ENCODE measurements at regions not wholly inside any gene's neighbourhood (a gene's known extent, or its start where the extent isn't known, plus 50 kb on each side); places are given as distances from the start of the nearest gene placed in this dataset.
A peak's percentile ranks its signal among the peaks of the same experiment; 100 is the strongest.

GRCh38 chrX:120732879-120733278 lies 103.0 kb upstream of the C1GALT1C1 start:
- Histone ChIP-seq H3K36me3 (replicated peaks in 1 of 2; ENCODE audit: control insufficient read depth in 1 of 2, insufficient read depth in 2 of 2, low read length in 1 of 2) (no peaks in the 10 kb centered on the region), H3K79me2 (ENCODE audit: insufficient read depth) (no peaks in the 10 kb centered on the region), H3K4me2 (no peak overlapping the region), H3K9me3 (no peaks in the 10 kb centered on the region), H3K27me3 (ENCODE audit: insufficient read depth) (no peaks in the 10 kb centered on the region), H3K27ac (ENCODE audit: low read depth in 2 of 2, low read length in 1 of 2) (peak overlapping the region in 1 of 2 experiments; percentile 97; a peak in 1 of 4 replicates), H3K4me3 (ENCODE audit: low read depth in 2 of 2, low read length in 1 of 2) (no peak overlapping the region), H3K4me1 (ENCODE audit: control insufficient read depth in 1 of 2, insufficient read depth in 2 of 2, low read depth in 1 of 2, low read length in 1 of 2) (peaks cover 0 to 8% of the 10 kb centered on the region in 2 experiments; a peak in 1 of 4 replicates), H3K9ac (no peak overlapping the region), H4K20me1 (ENCODE audit: insufficient read depth) (no peaks in the 10 kb centered on the region), H3F3A (replicated peaks; ENCODE audit: insufficient read depth) (peaks cover 8% of the 10 kb centered on the region), H2AFZ (ENCODE audit: low read depth) (no peak overlapping the region), H3K9me2 (no peaks in the 10 kb centered on the region)
- DNase-seq = no peak
- WGBS (ENCODE audit: low lambda C conversion rate) = 41% methylated on average over 21 of the region's 33 CpGs
- TF ChIP-seq EZH2phosphoT487 (IDR thresholded peaks at IDR 0.05; ENCODE audit: borderline replicate concordance, low read depth) = no peak
- TF ChIP-seq POLR2AphosphoS5 (IDR thresholded peaks at IDR 0.05; ENCODE audit: low read depth, low read length) = no peak
- no peak for TF ChIP-seq YY1 (IDR thresholded peaks at IDR 0.05; ENCODE audit: low read depth)
- no peak for TF ChIP-seq MEF2A (IDR thresholded peaks at IDR 0.05; ENCODE audit: borderline replicate concordance, low read depth)
- no peak for TF ChIP-seq NFIC (IDR thresholded peaks at IDR 0.05; ENCODE audit: borderline replicate concordance)
- no peak for TF ChIP-seq MAX (IDR thresholded peaks at IDR 0.05; ENCODE audit: low read depth)
- TF ChIP-seq RCOR1 (IDR thresholded peaks at IDR 0.05; ENCODE audit: low read length) = no peak
- no peak for TF ChIP-seq CHD2 (IDR thresholded peaks at IDR 0.05; ENCODE audit: low read length, partially characterized antibody)
- TF ChIP-seq FOXM1 (IDR thresholded peaks at IDR 0.05; ENCODE audit: low read depth) = no peak
- no peak for TF ChIP-seq NRF1 (IDR thresholded peaks at IDR 0.05; ENCODE audit: low read depth, low read length)
- no peak for TF ChIP-seq FOSL2 (IDR thresholded peaks at IDR 0.05; ENCODE audit: borderline replicate concordance, low read depth)
- TF ChIP-seq PBX3 (IDR thresholded peaks at IDR 0.05) = no peak
- no peak for TF ChIP-seq RXRA (IDR thresholded peaks at IDR 0.05; ENCODE audit: borderline replicate concordance, low read depth)
- no peak for TF ChIP-seq RAD21 (IDR thresholded peaks at IDR 0.05; ENCODE audit: low read length)
- POLR2A ChIA-PET = no interaction called here
- CTCF ChIA-PET = no interaction called here

GRCh38 chrX:120732461-120732860 lies 102.6 kb upstream of the C1GALT1C1 start:
- Histone ChIP-seq H4K20me1 (ENCODE audit: insufficient read depth) (no peaks in the 10 kb centered on the region), H3K4me2 (no peak overlapping the region), H3K79me2 (ENCODE audit: insufficient read depth) (no peaks in the 10 kb centered on the region), H3K9ac (no peak overlapping the region), H3K36me3 (replicated peaks in 1 of 2; ENCODE audit: control insufficient read depth in 1 of 2, insufficient read depth in 2 of 2, low read length in 1 of 2) (no peaks in the 10 kb centered on the region), H3F3A (replicated peaks; ENCODE audit: insufficient read depth) (peaks cover 8% of the 10 kb centered on the region), H3K27ac (ENCODE audit: low read depth in 2 of 2, low read length in 1 of 2) (peak overlapping the region in 1 of 2 experiments; percentile 6; a peak in 1 of 4 replicates), H3K9me2 (no peaks in the 10 kb centered on the region), H3K27me3 (ENCODE audit: insufficient read depth) (no peaks in the 10 kb centered on the region), H3K4me1 (ENCODE audit: control insufficient read depth in 1 of 2, insufficient read depth in 2 of 2, low read depth in 1 of 2, low read length in 1 of 2) (peaks cover 0 to 6% of the 10 kb centered on the region in 2 experiments; a peak in 1 of 4 replicates), H3K9me3 (no peaks in the 10 kb centered on the region), H3K4me3 (ENCODE audit: low read depth in 2 of 2, low read length in 1 of 2) (no peak overlapping the region), H2AFZ (ENCODE audit: low read depth) (no peak overlapping the region)
- ChIA-PET CTCF (no interaction called here), POLR2A (no interaction called here)
- no peak for TF ChIP-seq RFX5 (IDR thresholded peaks at IDR 0.05; ENCODE audit: low read length)
- TF ChIP-seq ELF1 (IDR thresholded peaks at IDR 0.05) = no peak
- TF ChIP-seq MAX (IDR thresholded peaks at IDR 0.05; ENCODE audit: low read depth) = no peak
- TF ChIP-seq JUND (IDR thresholded peaks at IDR 0.05) = no peak
- no peak for TF ChIP-seq RAD21 (IDR thresholded peaks at IDR 0.05; ENCODE audit: low read length)
- no peak for TF ChIP-seq RXRA (IDR thresholded peaks at IDR 0.05; ENCODE audit: borderline replicate concordance, low read depth)
- no peak for TF ChIP-seq USF1 (IDR thresholded peaks at IDR 0.05; ENCODE audit: borderline replicate concordance, low read depth)
- no peak for TF ChIP-seq EZH2phosphoT487 (IDR thresholded peaks at IDR 0.05; ENCODE audit: borderline replicate concordance, low read depth)
- no peak for TF ChIP-seq USF2 (IDR thresholded peaks at IDR 0.05; ENCODE audit: borderline replicate concordance, low read depth, low read length)
- no peak for TF ChIP-seq FOXM1 (IDR thresholded peaks at IDR 0.05; ENCODE audit: low read depth)
- TF ChIP-seq FOXJ3 (CRISPR knock-in tag; IDR thresholded peaks at IDR 0.05) = no peak
- no peak for TF ChIP-seq REST (IDR thresholded peaks at IDR 0.05; ENCODE audit: low read depth, low read length)
- TF ChIP-seq FOSL2 (IDR thresholded peaks at IDR 0.05; ENCODE audit: borderline replicate concordance, low read depth) = no peak
- TF ChIP-seq SIN3A (IDR thresholded peaks at IDR 0.05; ENCODE audit: borderline replicate concordance, low read depth, low read length) = no peak
- no peak for TF ChIP-seq TCF12 (IDR thresholded peaks at IDR 0.05)
- DNase-seq = no peak
- WGBS (ENCODE audit: low lambda C conversion rate) = 32% methylated on average over 7 of the region's 7 CpGs
